Activated CD4-positive, CD25-positive, alpha-beta regulatory T cell treated with anti-CD3 and anti-CD28 coated beads, Interleukin-2, amount 50 U/mL, for 72 hours (primary cell): ENCODE measurements at regions not wholly inside any gene's neighbourhood (a gene's known extent, or its start where the extent isn't known, plus 50 kb on each side); places are given as distances from the start of the nearest gene placed in this dataset.

ENCODE experiments used
- DNase-seq: peaks from one replicate; pipeline ENCODE4 v3.0.0; 2021

DNA sequence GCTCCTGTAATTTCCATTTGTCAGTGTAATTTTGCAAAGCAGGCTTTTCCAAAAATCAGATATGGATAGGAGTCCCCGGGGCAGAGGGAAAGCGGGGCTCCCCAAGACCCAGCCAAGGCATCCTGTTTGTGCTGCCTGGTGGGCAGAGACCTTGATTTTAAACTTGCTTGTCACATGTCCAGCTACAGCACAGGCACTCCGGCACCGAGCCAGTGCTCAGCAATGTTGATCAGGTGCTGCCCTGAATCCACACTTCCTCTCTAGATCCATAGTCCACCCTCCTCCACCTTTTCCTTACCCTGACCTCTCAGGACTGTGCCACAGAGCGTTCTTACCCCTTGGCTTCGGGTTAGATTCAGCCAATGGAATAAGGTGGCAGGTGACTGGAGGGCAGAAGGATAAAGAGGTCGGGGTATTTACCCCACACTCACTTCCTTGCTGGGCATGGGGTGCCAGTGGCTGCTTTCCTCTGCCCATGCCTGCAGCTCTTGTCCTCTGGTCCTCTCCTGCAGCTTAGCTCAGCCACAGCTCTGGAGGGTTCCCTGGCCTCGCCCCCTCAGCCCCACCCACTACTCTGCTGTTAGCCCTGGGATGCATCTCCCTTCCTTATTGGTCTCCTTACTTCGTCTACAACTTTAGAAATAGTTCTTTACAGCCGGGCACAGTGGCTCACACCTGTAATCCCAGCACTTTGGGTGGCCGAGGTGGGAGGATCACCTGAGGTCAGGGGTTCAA, 80.1 kb downstream of the IRF2BPL start:
- no peak for DNase-seq

DNA sequence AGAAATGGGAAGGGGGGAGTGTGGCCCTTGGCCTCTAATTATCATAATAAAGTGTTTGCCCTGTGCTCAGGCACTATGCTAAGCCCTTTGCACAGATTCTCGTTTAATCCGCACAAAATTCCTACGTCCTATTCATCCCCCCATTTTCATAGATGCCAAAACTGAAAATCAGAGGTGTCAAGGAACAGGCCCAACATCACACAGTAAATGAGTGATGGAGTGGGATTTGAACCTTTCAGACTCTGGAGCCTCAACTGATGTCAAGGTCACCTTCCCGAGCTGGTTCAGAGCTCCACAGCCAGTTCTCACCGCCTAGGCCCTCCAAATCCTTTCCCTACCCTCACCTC, 80.7 kb downstream of the IRF2BPL start:
- no peak for DNase-seq

DNA sequence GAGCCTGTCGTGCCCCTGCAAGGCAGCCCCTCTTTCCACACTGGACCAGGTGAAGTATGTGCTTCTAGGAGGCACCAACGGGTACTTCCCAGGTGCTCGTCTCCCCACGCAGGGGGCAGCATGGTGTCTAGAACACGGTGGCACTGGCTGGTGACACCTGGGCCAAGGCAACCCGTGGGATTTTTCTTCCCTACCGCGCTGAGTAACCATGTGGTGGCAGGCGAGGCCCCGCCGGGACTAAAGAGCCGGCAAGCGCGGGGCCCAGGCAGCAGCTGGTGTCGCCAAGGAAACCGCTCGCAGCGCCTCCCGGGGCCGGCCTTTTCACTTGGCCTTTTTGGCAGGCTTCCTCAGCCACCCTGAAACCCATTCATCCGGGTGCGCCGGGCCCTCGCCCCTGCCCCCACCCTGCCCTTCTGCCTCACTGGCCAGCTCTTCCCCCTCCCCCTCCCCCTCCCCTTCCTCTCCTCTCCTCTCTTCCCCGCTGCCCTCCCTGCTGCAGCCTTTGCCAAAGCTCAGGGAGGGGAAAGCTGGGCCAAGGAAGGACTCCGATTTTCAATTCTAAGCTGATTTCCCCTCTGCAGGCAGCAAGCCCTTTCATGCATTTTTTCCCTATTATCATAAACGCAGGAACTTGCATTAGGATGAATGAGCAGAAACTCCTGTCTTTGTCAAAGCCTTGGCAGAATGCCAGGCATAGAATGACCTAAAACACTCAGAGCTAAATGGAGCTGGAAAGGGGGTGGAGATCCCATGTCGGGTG, 81.2 kb downstream of the IRF2BPL start:
- peak; percentile 71 for DNase-seq

DNA sequence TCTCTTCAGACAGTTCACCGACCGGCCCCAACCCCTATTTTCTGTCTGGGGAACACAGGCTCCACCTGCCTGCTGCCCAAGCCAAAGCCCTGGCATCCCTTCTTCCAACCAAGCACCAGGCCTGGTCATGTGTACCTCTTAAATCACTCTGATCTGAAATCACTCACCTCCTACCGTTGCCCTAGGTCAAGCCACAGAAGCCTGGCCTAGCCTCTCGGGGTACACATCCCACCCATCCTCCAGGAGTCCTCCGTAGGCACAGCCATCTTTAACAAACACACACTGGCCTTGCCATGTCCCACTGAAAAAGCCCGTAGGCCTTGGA, 81.8 kb downstream of the IRF2BPL start:
- DNase-seq = no peak

DNA sequence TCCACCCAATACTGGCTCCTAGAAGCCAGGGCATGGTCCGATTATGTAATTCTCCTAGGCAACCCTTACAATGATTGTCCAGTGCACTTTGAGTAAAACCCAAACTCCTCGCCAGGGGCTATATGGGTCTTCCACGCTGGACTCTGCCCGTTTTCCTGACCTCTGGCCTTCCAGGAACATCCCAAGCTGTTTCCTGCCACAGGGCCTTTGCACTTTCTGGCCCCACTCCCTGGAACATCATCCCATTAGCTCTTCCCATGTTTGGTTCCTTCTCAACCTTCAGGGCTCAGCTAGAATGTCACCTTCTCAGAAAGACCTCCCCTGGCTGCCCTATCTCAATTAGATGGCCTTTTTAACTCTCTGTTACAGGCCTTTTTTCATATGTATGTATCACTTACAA, 85.4 kb downstream of the IRF2BPL start:
- DNase-seq = no peak

DNA sequence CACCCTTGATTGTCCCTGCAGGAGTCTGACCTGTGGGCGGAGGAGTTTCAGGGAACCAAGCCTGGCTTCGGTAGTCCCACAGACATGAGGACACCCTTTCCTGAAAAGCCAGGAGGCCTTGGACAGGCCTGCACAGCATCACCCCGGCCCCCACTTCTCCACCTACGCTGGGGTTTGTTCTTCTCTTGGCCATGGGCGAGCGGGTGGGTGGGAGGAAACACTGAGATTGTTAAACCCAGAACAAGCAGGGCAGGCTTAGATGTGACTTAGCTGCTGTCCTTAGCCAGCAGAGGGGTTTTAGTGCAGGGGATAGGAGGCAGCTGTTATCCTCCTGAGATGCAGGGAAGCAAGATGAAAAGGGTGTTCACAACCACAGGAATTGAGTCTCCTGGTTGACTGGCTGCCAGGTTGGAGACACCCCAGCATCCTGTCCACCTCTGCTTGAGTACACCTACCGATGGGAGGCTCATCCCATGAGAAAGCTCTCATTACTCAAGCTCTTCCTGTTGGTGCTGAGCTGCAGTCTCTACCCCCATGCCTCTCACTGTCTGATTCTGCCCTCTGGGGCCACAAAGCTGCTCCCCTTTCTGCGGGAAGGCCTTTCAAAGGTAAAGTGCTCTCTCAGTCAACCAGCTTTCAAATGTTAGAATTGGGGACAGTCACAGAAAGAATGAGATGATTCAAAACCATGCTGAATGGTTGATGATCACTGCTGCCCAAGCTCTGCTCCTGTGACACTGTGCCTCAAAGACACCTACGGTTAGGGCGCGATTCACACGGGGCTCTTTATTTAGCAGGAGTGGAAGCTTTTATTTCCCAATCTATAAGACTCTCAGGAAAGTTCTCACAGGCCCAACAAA, 86.3 kb downstream of the IRF2BPL start:
- no peak for DNase-seq

DNA sequence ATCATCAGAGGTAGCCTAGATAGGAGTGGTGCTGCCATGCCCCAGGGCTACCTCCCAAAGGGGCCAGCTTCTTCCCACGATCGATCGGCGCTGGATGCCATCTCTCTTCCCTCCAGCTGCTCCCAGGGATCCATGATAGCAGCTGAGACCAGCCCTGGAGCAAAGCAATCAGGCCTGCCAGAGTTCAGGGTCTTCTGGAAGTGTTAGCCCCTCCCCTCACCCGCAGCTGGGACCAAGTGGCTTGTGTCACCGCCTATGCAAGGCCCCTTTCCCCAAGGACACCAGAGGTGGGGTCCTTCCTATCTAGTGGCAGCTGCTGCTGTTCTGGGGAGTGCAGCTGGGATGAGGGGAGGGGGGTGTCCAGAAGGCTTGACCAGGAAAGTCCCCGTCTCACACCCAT, 87.0 kb downstream of the IRF2BPL start:
- no peak for DNase-seq

DNA sequence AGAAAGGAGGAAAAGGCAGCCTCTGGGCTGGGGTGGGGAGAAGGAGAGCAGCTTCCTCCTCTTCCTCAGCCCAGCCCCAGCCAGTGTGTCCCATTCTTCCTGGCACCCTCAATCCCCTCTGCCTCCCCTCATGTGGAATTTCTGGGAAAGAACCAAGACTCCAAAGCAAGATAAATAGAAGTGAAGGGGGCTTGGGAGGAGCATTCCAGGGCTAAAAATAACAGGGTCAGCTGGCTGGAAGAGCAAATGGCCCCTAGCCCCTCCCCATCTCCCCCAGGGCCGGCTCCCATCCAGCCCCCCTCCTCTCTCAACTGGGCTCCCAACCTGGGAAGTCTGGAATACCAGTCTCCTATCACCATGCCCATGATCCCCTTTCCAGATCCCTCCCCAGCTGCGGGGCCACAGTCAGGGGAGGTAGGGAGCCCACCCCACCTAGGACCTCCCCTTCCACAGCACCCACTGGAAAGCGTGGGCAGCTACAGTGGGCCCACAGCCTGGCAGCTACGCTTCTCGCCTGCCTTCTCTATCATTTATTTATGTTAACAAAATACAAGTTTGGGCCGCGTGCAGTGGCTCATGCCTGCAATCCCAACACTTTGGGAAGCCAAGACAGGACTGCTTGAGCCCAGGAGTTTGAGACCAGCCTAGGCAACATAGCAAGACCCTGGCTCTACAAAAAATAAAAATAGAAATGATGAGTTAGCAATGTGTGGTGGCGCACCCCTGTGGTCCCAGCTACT, 88.3 kb downstream of the IRF2BPL start:
- DNase-seq = no peak

DNA sequence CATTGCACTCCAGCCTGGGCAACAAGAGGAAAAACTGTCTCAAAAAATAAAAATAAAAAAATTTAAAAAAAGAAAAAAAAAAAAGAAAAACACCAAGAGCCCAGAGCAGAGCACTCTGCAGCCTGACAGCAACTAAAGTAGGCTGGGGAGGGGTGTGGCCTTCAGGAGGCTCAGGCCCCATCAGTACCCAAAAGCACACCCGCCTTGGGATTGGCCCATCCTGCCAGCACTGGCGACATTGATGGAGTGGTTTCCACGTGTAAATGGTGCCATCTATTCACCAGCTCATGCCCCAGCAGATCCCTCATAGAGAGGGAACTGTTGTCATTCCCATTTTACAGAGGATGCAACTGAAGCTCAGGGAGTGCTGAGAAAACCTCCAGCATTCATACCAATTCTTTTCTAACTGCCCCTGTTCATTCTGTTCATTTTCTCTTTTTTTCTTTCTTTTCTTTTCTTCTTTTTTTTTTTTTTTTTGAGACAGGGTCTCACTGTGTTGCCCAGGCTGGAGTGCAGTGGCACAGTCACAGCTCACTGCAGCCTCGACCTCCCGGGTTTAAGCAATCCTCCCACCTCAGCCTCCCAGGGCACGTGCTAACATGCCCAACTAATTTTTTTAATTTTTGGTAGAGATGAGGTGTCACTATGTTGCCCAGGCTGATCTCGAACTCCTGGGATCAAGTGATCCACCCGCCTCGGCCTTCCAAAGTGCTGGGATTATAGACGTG, 89.3 kb downstream of the IRF2BPL start:
- DNase-seq = no peak

DNA sequence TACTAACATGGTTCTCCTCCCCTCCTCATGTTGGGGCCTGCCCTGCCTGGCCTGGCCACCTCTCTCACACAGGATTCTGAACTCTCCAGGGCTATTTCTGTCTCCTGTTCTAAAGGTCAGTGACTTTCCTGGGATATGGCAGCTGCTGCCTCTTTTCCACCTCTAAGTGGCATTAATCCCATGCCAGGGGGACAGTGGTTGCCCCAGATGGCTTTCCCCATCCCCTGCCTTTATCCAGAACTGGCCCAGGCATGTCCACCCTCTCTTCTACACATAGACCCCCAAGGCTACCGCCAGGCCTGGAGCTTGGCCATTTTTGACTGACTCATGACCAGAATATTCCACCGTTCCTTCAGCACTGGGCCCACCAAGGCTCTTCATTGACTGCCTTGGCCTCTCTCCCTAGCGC, 90.4 kb downstream of the IRF2BPL start:
- no peak for DNase-seq

DNA sequence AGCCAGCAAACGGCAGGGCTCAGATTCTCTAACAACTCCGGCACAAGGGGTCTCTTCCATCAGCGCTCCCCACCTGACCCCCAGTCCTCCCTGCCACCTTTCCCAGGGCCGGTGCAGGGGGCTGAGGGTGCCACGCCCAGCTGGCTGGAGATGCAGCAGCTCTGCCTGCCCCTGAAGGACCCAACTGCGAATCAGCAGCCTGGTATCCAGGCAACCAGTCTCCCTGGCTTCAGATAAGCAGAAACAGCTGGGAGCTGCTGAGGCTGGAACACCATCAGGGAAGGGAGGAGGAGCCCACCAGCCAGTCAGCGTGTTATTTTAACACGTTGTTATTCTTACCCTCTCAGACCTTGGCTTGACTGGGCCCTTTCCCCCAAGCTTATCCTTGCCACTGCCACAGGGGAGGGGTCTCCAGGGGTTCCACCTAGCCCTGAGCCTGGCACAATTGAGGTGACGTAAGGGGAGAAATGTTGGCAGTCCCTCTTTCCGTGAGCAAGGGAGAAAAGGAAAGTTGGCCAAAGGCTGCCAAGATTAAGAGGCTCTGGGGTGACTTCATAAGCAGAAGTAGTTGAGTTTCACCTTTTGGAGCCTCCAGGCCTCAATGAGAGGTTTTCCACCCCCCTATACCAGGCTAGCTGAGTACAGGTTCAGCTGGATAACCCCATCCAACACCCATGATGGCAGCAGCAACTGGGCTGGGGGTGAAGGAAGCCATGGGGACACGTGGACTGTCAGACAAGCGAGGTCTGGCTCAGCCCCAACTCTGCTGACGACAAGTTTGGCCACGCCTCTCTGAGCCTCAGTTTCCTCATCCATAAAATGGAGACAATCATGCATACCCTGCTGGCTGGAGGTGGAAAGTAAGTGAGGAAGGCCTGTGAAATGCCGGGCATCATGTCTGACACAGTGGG, 91.1 kb downstream of the IRF2BPL start:
- no peak for DNase-seq

DNA sequence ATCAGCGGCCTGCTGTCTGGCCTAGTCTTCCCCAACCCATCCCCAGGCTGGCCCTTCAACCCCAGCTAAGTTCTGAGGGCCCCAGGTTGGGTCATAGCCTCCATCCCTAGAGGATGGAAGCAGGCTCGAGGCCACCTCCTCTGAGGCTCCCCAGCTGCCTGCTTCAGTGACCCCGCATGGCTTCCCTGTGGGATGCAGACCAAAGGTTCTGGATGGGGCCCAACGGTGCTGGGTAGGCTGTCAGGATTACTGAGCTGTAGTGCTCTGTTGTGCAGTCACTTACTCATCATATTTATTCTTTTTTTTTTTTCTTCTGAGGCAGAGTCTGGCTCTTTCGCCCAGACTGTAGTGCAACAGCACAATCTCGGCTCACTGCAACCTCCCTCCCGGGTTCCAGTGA, 92.0 kb downstream of the IRF2BPL start:
- no peak for DNase-seq

DNA sequence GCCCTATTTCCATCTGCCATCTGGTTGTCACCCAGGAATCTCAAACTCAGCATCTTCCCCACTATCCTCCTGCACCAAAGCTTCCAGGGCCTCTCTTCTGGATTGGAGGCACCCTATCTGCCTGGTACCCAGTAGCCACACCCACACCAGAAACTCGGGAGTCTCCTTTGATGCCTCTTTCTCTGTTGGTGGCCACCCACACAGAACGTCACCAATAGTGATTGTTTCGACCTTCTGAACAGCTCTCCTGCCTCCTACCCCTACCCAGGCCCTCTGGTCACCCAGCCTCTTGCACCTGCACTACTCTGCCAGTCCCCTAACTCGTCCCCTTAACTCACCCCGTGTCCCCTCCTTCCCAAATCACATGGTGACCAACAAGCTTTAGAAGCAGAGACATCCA, 95.0 kb downstream of the IRF2BPL start:
- DNase-seq = no peak

DNA sequence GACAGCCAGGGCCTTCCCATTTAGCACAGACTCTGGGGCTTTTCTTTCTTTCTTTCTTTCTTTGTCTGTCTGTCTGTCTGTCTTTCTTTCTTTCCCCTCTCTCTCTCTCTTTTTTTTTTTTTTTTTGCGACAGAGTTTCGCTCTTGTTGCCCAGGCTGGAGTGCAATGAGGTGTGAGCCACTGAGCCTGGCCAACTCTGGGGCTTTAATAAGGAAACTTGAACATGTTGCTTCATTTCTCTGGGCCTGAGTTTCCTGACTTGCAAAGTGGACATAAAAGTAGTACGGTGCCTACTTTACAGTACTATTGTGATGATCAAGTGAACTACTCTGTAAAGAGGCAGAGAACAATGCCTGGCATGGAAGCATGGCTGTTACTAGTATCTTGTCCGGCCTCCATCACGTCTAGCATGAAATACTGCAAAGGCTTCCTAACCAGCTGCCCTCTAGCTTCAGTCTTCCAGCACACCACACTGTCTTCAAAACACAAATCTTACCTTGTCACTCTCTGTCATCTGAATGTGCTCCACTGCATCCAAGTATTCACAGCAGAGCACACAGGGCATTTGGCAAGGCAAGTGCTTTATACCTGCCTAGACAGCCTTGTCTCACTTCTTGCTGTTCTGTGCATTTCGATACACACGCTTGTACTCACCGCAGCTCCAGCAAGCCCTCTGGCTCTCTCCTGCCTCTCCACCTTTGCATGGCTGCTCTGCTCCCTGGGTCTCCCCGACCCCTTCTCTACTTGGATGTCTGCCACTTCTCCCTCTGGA, 96.7 kb downstream of the IRF2BPL start:
- DNase-seq = no peak

DNA sequence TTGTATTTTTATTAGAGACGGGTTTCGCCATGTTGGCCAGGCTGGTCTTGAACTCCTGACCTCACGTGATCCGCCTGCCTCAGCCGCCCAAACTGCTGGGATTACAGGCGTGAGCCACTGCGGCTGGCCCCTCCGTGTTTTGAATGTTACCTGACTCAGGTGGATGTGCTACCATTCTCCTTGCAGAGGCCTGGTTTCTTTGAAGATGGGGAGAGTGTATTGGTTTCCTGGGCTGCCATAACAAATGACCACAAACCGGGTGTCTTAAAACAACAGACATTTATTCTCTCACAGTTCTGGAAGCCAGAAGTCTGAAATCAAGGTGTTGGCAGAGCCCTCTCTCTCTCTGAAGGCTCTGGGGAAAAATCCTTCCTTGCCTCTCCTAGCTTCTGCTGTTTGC, 98.0 kb downstream of the IRF2BPL start:
- DNase-seq = no peak

DNA sequence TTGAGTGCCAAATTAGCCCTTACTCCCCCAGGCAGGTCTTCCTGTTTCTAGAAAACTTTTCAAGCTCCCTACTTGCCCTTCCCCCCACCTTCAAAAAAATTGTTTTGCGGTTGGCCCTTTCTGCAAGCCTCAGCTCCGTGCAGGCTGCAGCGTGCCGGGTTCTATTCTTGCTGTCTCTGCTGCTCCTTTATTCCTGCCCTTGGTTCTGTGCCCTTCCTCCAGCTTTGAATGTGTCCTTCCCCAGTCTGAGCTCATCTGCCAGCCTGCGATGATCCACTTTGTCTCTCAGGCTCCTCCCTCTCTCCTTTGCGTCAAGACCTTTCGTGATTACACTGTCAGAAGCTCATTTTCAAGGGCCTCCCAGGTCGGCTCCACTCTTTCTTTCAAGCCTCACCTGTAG, 98.6 kb downstream of the IRF2BPL start:
- DNase-seq = no peak

DNA sequence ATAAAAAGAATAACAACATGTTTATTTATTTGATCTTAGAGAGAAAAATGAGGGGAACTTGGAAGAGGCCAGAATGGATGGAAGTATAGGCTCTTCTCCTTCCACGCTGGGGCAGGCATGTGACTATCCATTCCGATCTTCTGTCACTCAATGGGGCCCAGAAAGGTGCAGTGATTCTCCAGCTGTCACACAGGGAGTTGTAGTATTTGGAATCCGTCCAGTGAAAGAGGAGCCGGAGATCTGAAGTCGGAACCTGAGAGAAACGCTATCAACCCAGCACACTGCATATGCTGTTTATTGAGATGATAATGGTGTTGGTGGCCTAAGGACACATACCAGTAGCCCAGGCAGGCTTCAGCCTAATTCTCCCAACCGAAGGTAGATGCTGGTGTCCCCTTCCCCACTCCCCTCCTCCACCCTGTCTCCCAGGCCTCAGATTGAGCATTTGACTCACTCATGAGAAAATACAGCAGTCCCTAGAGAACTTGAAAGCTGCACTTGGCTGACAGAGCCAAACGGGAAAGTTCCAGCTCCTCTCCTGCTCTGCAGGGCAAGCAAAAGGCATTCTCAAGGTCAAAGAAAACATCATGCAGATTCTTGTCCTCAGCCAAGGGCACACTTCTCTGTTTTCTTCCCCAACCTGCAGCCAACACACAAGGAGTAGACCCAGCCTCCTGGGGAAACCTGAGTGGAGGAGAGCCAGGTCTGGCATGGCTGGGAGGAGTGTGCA, 100.4 kb downstream of the IRF2BPL start:
- no peak for DNase-seq

DNA sequence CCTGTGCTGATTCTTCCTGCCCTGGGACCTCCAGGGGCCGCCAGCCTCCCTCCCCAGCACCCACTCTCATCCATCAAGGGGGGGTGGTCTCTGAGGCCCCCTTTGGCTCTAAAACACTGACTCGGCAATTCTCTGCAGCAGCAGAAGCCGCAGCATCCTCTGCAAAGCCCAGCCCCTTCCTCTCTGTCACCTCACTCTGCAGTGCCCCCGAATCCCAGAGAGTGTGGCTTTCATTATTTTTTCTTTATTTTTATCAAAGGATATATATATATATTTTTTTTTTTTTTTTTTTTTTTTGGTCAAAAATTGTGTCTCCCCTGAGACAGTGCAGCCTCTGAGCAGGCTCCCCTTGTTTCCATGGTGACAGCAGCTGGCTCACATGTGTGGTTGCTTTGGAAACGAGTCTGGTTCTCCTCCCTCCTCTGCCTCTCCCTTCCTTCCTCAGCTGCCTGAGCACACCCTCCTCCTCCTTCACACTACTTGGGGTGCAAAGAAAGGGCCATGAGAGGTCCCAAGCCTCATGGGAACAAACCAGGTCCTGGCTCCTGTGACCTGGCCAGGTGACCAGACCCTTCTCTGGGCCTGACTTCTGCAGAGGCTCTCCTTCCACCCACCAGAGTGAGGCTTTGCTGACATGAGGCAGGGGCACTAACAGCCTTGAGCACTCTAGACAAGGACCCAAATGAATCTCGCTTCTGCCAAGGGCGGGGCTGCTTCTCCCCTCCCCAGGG, 100.5 kb downstream of the LRRC74A start:
- DNase-seq = no peak

DNA sequence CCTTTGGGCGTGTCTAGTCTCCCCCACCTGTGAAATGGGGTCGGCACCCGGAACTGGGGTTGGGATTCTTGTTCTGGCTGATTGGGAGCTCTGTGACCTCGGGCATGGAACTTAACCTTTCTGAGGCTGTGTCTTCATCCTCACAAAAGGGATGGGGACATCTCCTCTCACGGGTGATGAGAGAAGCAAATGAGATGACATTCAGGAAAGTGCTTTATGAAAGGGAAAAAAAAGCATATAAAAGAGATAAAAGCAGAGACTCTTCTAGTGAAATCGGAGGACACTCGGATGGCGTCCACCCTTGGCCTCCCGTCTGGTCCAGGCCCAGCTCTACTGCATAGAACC, 98.9 kb downstream of the LRRC74A start:
- no peak for DNase-seq
